Astrocyte of the cerebellum (primary cell): ENCODE measurements at regions not wholly inside any gene's neighbourhood (a gene's known extent, or its start where the extent isn't known, plus 50 kb on each side); places are given as distances from the start of the nearest gene placed in this dataset.

Source experiments
- DNase-seq: peaks from one replicate; pipeline ENCODE4 v3.0.0-alpha.2; 2011; ENCODE audit warnings: low read depth
- H3K4me3 ChIP-seq: 2 replicates; pipeline ENCODE4 v1.5.1; 2011; ENCODE audit warnings: mild to moderate bottlenecking, low read depth, low read length, moderate library complexity
- CTCF ChIP-seq: IDR thresholded peaks from 2 replicates; pipeline ENCODE4 v1.5.1; 2012; ENCODE audit warnings: low read length, low read depth, moderate library complexity, mild to moderate bottlenecking; ENCODE audit errors: missing control alignments
- in situ Hi-C: cut with HindIII; loops from 2 replicates; pipeline ENCODE4 v1.10.0; 2017; ENCODE audit warnings: low sequenced_read_pairs

DNA sequence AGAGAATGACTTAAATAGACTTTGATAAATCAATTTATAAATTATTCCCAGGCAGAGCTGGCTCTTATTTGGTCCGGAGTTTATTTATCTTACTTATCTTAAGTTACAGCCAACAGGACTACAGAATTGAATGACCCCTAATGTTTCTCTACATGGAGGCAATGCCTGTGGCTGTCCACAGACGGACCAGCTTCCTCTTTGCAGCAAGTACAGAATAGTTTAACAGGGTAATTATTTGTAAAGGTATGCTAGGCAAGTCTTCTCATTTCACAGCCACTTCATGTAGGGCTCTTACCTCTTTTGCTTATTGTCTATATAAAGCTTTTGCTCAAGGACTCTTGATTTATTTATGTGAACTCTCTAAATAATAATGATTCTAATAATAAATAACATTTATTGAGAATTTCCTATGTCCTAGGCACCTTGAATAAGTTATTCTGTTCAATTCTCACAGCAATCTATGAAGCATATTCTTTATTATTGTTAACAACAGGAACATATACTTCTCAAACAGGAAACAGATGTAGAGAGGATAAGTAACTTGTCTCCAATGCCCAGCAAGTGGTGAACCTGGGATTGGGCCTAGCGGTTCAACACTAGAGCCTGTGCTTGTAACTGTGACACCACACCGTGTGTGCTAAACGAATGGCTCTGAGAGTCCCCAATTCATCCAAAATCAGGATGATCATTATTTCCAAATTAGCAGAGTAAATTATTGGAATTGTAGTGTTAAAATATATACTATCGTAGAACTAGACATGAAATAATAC, 58.8 kb upstream of the NXPH2 start:
- DNase-seq = no peak
- no peak overlapping the region for H3K4me3 ChIP-seq
- TF ChIP-seq CTCF = no peak
- in situ Hi-C loops = no loop called here

DNA sequence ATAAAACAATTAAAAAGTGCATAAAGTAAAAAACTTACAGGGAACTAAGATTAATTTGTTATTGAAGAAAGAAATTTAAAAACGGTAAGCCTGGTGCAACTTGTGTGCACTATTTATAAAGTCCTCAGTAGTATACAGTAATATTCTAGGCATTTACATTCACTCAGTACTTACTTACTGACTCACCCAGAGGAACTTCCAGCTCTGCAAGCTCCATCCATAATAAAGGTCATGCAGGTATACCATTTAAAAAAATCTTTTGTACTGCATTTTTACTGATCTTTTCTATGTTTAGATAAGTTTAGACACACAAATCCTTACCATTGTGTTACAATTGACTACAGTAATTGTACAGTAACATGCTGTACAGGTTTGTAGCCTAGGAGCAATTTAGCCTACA, 51.5 kb upstream of the NXPH2 start:
- in situ Hi-C loops = no loop called here
- no peak for TF ChIP-seq CTCF
- no peak overlapping the region for H3K4me3 ChIP-seq
- no peak for DNase-seq

GRCh38 chr2:138831154-138831553, 51.0 kb upstream of the NXPH2 start:
- DNase-seq = no peak
- TF ChIP-seq CTCF = no peak
- H3K4me3 ChIP-seq = no peak overlapping the region
- in situ Hi-C loops = no loop called here

DNA sequence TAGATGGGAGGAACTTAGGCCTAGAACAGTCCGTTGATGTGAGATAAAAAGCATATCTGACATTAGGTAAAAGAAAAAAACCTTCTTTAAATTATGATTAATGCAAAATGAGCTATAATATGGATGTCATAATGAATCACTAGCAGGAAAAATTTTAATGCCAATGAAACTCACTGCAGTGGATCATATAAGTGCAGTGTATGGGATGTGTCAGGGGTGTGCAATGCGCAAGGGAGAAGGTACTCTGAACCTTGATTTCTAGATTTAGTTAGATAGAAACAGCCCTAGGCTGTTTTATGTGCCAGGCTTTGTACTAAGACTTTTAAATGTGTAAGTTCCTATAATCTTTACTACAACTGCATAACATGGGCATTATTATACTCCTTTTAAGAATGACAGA, 50.4 kb upstream of the NXPH2 start:
- in situ Hi-C loops = no loop called here
- no peak for DNase-seq
- no peak overlapping the region for H3K4me3 ChIP-seq
- no peak for TF ChIP-seq CTCF
